ENCODE measurements at regions not wholly inside any gene's neighbourhood (a gene's known extent, or its start where the extent isn't known, plus 50 kb on each side); places are given as distances from the start of the nearest gene placed in this dataset.

- Histone ChIP-seq H3K9ac (ENCODE audit: low read length) (no peak overlapping the region), H3K4ac (ENCODE audit: low read depth, low read length) (no peak overlapping the region), H3K79me1 (ENCODE audit: low read length) (no peaks in the 10 kb centered on the region), H2AFZ (ENCODE audit: insufficient read depth, low read length, poor library complexity) (no peak overlapping the region), H2BK5ac (ENCODE audit: low read depth, low read length, poor library complexity) (no peak overlapping the region), H4K91ac (ENCODE audit: low read depth, low read length) (no peak overlapping the region), H2BK120ac (ENCODE audit: insufficient read depth, low read length, poor library complexity) (no peak overlapping the region), H3K36me3 (ENCODE audit: control insufficient read depth in 1 of 2, insufficient read depth in 2 of 2, low read length in 2 of 2) (no peaks in the 10 kb centered on the region), H3K79me2 (ENCODE audit: control insufficient read depth, insufficient read depth, low read length, poor library complexity) (no peaks in the 10 kb centered on the region), H3K14ac (ENCODE audit: low read length) (no peak overlapping the region), H3K23ac (ENCODE audit: low read length) (no peak overlapping the region), H3K27me3 (ENCODE audit: insufficient read depth, low read length) (no peaks in the 10 kb centered on the region), H3K4me3 (ENCODE audit: low read depth, low read length) (no peak overlapping the region), H3K4me2 (ENCODE audit: low read length) (no peak overlapping the region), H3K18ac (ENCODE audit: low read length) (no peak overlapping the region), H2BK12ac (ENCODE audit: low read length) (no peak overlapping the region), H4K12ac (ENCODE audit: low read depth, low read length) (no peak overlapping the region), H3K4me1 (ENCODE audit: control insufficient read depth in 1 of 2, insufficient read depth in 2 of 2, low read length in 2 of 2) (no peaks in the 10 kb centered on the region), H3K9me3 (ENCODE audit: insufficient read depth, low read depth, low read length) (no peaks in the 10 kb centered on the region), H3K27ac (ENCODE audit: low read depth, low read length) (no peak overlapping the region), H2AK5ac (ENCODE audit: low read length) (no peak overlapping the region), H4K8ac (ENCODE audit: low read depth, low read length) (no peak overlapping the region)
- no peak for DNase-seq
- WGBS (ENCODE audit: extremely low coverage, insufficient coverage, insufficient read length), result no CpG with 5 or more reads among the region's 4 CpGs
These were observed 310.6 kb downstream of the SEC16B start for GRCh38 chr1:177659281-177659680.

- no peaks in the 10 kb centered on the region for H3K79me1 ChIP-seq (ENCODE audit: low read length)
- H3K36me3 ChIP-seq (ENCODE audit: control insufficient read depth in 1 of 2, insufficient read depth in 2 of 2, low read length in 2 of 2), result no peaks in the 10 kb centered on the region
- no peak overlapping the region for H4K91ac ChIP-seq (ENCODE audit: low read depth, low read length)
- H2AK5ac ChIP-seq (ENCODE audit: low read length), result no peak overlapping the region
- H3K14ac ChIP-seq (ENCODE audit: low read length), result no peak overlapping the region
- H2BK12ac ChIP-seq (ENCODE audit: low read length), result no peak overlapping the region
- H2AFZ ChIP-seq (ENCODE audit: insufficient read depth, low read length, poor library complexity), result no peak overlapping the region
- no peak overlapping the region for H3K4ac ChIP-seq (ENCODE audit: low read depth, low read length)
- no peak overlapping the region for H2BK120ac ChIP-seq (ENCODE audit: insufficient read depth, low read length, poor library complexity)
- H3K18ac ChIP-seq (ENCODE audit: low read length), result no peak overlapping the region
- no peaks in the 10 kb centered on the region for H3K4me1 ChIP-seq (ENCODE audit: control insufficient read depth in 1 of 2, insufficient read depth in 2 of 2, low read length in 2 of 2)
- no peak overlapping the region for H2BK5ac ChIP-seq (ENCODE audit: low read depth, low read length, poor library complexity)
- no peaks in the 10 kb centered on the region for H3K79me2 ChIP-seq (ENCODE audit: control insufficient read depth, insufficient read depth, low read length, poor library complexity)
- no peak overlapping the region for H3K9ac ChIP-seq (ENCODE audit: low read length)
- no peak for DNase-seq
- WGBS (ENCODE audit: extremely low coverage, insufficient coverage, insufficient read length), result no CpG with 5 or more reads among the region's 3 CpGs
- H3K27me3 ChIP-seq (ENCODE audit: insufficient read depth, low read length), result no peaks in the 10 kb centered on the region
- H3K4me2 ChIP-seq (ENCODE audit: low read length), result no peak overlapping the region
- H3K23ac ChIP-seq (ENCODE audit: low read length), result no peak overlapping the region
- H3K9me3 ChIP-seq (ENCODE audit: insufficient read depth, low read depth, low read length), result no peaks in the 10 kb centered on the region
- H3K27ac ChIP-seq (ENCODE audit: low read depth, low read length), result no peak overlapping the region
- no peak overlapping the region for H3K4me3 ChIP-seq (ENCODE audit: low read depth, low read length)
- no peak overlapping the region for H4K8ac ChIP-seq (ENCODE audit: low read depth, low read length)
- H4K12ac ChIP-seq (ENCODE audit: low read depth, low read length), result no peak overlapping the region
These were observed 313.3 kb downstream of the SEC16B start for GRCh38 chr1:177656598-177656997.

- Histone ChIP-seq H3K4ac (ENCODE audit: low read depth, low read length) (no peak overlapping the region), H3K79me1 (ENCODE audit: low read length) (no peaks in the 10 kb centered on the region), H3K4me3 (ENCODE audit: low read depth, low read length) (no peak overlapping the region), H3K79me2 (ENCODE audit: control insufficient read depth, insufficient read depth, low read length, poor library complexity) (no peaks in the 10 kb centered on the region), H3K9ac (ENCODE audit: low read length) (no peak overlapping the region), H4K8ac (ENCODE audit: low read depth, low read length) (no peak overlapping the region), H2BK12ac (ENCODE audit: low read length) (no peak overlapping the region), H2AK5ac (ENCODE audit: low read length) (no peak overlapping the region), H3K27ac (ENCODE audit: low read depth, low read length) (no peak overlapping the region), H3K23ac (ENCODE audit: low read length) (no peak overlapping the region), H2BK120ac (ENCODE audit: insufficient read depth, low read length, poor library complexity) (no peak overlapping the region), H3K36me3 (ENCODE audit: control insufficient read depth in 1 of 2, insufficient read depth in 2 of 2, low read length in 2 of 2) (no peaks in the 10 kb centered on the region), H3K4me1 (ENCODE audit: control insufficient read depth in 1 of 2, insufficient read depth in 2 of 2, low read length in 2 of 2) (no peaks in the 10 kb centered on the region), H2BK5ac (ENCODE audit: low read depth, low read length, poor library complexity) (no peak overlapping the region), H4K12ac (ENCODE audit: low read depth, low read length) (no peak overlapping the region), H2AFZ (ENCODE audit: insufficient read depth, low read length, poor library complexity) (no peak overlapping the region), H3K14ac (ENCODE audit: low read length) (no peak overlapping the region), H3K27me3 (ENCODE audit: insufficient read depth, low read length) (no peaks in the 10 kb centered on the region), H3K18ac (ENCODE audit: low read length) (no peak overlapping the region), H3K4me2 (ENCODE audit: low read length) (no peak overlapping the region), H3K9me3 (ENCODE audit: insufficient read depth, low read depth, low read length) (no peaks in the 10 kb centered on the region), H4K91ac (ENCODE audit: low read depth, low read length) (no peak overlapping the region)
- WGBS (ENCODE audit: extremely low coverage, insufficient coverage, insufficient read length), result no CpG with 5 or more reads among the region's 3 CpGs
- no peak for DNase-seq
These were observed 318.9 kb downstream of the SEC16B start for GRCh38 chr1:177650947-177651346.

GRCh38 chr1:177648731-177649265 is 321.1 kb downstream of the SEC16B start:
- Histone ChIP-seq H2AK5ac (ENCODE audit: low read length) (no peak overlapping the region), H2BK12ac (ENCODE audit: low read length) (no peak overlapping the region), H3K4me1 (ENCODE audit: control insufficient read depth in 1 of 2, insufficient read depth in 2 of 2, low read length in 2 of 2) (no peaks in the 10 kb centered on the region), H3K79me1 (ENCODE audit: low read length) (no peaks in the 10 kb centered on the region), H2BK5ac (ENCODE audit: low read depth, low read length, poor library complexity) (no peak overlapping the region), H3K23ac (ENCODE audit: low read length) (no peak overlapping the region), H3K4me3 (ENCODE audit: low read depth, low read length) (no peak overlapping the region), H3K18ac (ENCODE audit: low read length) (no peak overlapping the region), H4K12ac (ENCODE audit: low read depth, low read length) (no peak overlapping the region), H3K9me3 (ENCODE audit: insufficient read depth, low read depth, low read length) (no peaks in the 10 kb centered on the region), H3K27ac (ENCODE audit: low read depth, low read length) (no peak overlapping the region), H3K14ac (ENCODE audit: low read length) (no peak overlapping the region), H3K9ac (ENCODE audit: low read length) (no peak overlapping the region), H4K91ac (ENCODE audit: low read depth, low read length) (no peak overlapping the region), H2BK120ac (ENCODE audit: insufficient read depth, low read length, poor library complexity) (no peak overlapping the region), H4K8ac (ENCODE audit: low read depth, low read length) (no peak overlapping the region), H3K4ac (ENCODE audit: low read depth, low read length) (no peak overlapping the region), H3K36me3 (ENCODE audit: control insufficient read depth in 1 of 2, insufficient read depth in 2 of 2, low read length in 2 of 2) (no peaks in the 10 kb centered on the region), H3K4me2 (ENCODE audit: low read length) (no peak overlapping the region), H2AFZ (ENCODE audit: insufficient read depth, low read length, poor library complexity) (no peak overlapping the region), H3K27me3 (ENCODE audit: insufficient read depth, low read length) (no peaks in the 10 kb centered on the region), H3K79me2 (ENCODE audit: control insufficient read depth, insufficient read depth, low read length, poor library complexity) (no peaks in the 10 kb centered on the region)
- no CpG with 5 or more reads among the region's 6 CpGs for WGBS (ENCODE audit: extremely low coverage, insufficient coverage, insufficient read length)
- no peak for DNase-seq
